CD4-positive, CD25-positive, alpha-beta regulatory T cell (primary cell): ENCODE measurements at regions not wholly inside any gene's neighbourhood (a gene's known extent, or its start where the extent isn't known, plus 50 kb on each side); places are given as distances from the start of the nearest gene placed in this dataset.

ENCODE experiments used
- ATAC-seq, 2 donors: fragments of 150-1000 bp; cut with Tn5 transposase; one replicate each; pipeline ENCODE4 v1.10.0; 2021; ENCODE audit warnings: low read depth in 2 of 2, moderate number of reproducible peaks in 2 of 2, moderate library complexity in 1 of 2
- DNase-seq, 3 donors: peaks; one replicate each; pipeline versions ENCODE4 v3.0.0 to v3.0.0-alpha.2; 2012 to 2022; ENCODE audit warnings: mixed read lengths in 1 of 3
- H3K27ac ChIP-seq: one replicate; pipeline ENCODE4 v1.7.0; 2013; ENCODE audit warnings: mild to moderate bottlenecking, low read length; ENCODE audit not compliant: insufficient read depth, poor library complexity, severe bottlenecking
- H3K27me3 ChIP-seq: one replicate; pipeline ENCODE4 v1.7.0; 2013; ENCODE audit warnings: low read length; ENCODE audit not compliant: control insufficient read depth, insufficient read depth
- H3K36me3 ChIP-seq: one replicate; pipeline ENCODE4 v1.7.0; 2013; ENCODE audit warnings: mild to moderate bottlenecking, low read length, moderate library complexity; ENCODE audit not compliant: control insufficient read depth, insufficient read depth
- H3K4me1 ChIP-seq: 2 replicates; pipeline ENCODE4 v1.7.0; 2013; ENCODE audit warnings: mild to moderate bottlenecking, low read length; ENCODE audit not compliant: insufficient read depth, control insufficient read depth, poor library complexity, severe bottlenecking
- H3K4me3 ChIP-seq: one replicate; pipeline ENCODE4 v1.7.0; 2013; ENCODE audit warnings: low read depth, mild to moderate bottlenecking, low read length, moderate library complexity
- H3K9me3 ChIP-seq, 2 experiments: 1 replicate in 1 of 2; 2 replicates in 1 of 2; pipeline ENCODE4 v1.7.0; 2013; ENCODE audit warnings: low read length in 2 of 2, mild to moderate bottlenecking in 1 of 2, moderate library complexity in 1 of 2; ENCODE audit not compliant: control insufficient read depth in 2 of 2
- H3K27ac Mint-ChIP-seq, 3 donors: one replicate each; pipeline ENCODE4 v1.8.0; 2020 to 2022; ENCODE audit warnings: mild to moderate bottlenecking in 3 of 3, mixed read lengths in 3 of 3, moderate library complexity in 2 of 3
- H3K27me3 Mint-ChIP-seq: one replicate; pipeline ENCODE4 v1.8.0; 2022; ENCODE audit warnings: mild to moderate bottlenecking, mixed read lengths
- H3K36me3 Mint-ChIP-seq: one replicate; pipeline ENCODE4 v1.8.0; 2020; ENCODE audit warnings: mixed read lengths
- H3K4me1 Mint-ChIP-seq, 4 donors: one replicate each; pipeline ENCODE4 v1.8.0; 2020 to 2022; ENCODE audit warnings: mixed read lengths in 4 of 4, mild to moderate bottlenecking in 1 of 4
- H3K4me3 Mint-ChIP-seq, 4 donors: one replicate each; pipeline ENCODE4 v1.8.0; 2020 to 2022; ENCODE audit warnings: mild to moderate bottlenecking in 4 of 4, mixed read lengths in 4 of 4, moderate library complexity in 3 of 4
- H3K9me3 Mint-ChIP-seq, 7 donors: one replicate each; pipeline ENCODE4 v1.8.0; 2020 to 2022; ENCODE audit warnings: mixed read lengths in 7 of 7, mild to moderate bottlenecking in 3 of 7, moderate library complexity in 2 of 7

DNA sequence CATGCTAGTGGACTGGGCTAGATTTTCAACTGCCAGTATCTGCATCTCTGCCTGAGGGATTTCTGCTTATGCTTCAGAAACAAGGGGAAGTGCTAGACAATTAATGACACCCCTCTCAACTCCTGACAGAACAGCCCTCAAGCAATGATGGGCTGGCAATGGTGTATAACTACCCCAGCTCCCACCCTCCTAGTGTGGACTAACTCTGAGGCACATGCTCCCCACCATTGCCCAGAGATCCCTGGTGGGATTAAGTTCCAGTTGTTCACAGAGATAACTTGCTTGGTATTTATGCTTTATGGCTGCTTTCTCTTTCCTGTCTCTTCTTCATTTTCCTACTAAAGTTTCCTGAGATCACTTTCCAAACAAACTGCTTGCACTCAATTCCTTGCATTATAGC lies 113.5 kb downstream of the RPS24 start:
- no peak overlapping the region for H3K27ac Mint-ChIP-seq
- Histone ChIP-seq H3K4me3 (no peak overlapping the region), H3K27me3 (no peaks in the 10 kb centered on the region), H3K9me3 (no peaks in the 10 kb centered on the region), H3K4me1 (no peaks in the 10 kb centered on the region), H3K36me3 (no peaks in the 10 kb centered on the region), H3K27ac (no peak overlapping the region)
- no peak for ATAC-seq
- no peak for DNase-seq
- no peaks in the 10 kb centered on the region for H3K4me1 Mint-ChIP-seq
- H3K36me3 Mint-ChIP-seq: no peaks in the 10 kb centered on the region
- H3K9me3 Mint-ChIP-seq: peaks cover 0 to 2% (median 0%) of the 10 kb centered on the region in 7 donors
- H3K4me3 Mint-ChIP-seq: no peak overlapping the region
- no peaks in the 10 kb centered on the region for H3K27me3 Mint-ChIP-seq

DNA sequence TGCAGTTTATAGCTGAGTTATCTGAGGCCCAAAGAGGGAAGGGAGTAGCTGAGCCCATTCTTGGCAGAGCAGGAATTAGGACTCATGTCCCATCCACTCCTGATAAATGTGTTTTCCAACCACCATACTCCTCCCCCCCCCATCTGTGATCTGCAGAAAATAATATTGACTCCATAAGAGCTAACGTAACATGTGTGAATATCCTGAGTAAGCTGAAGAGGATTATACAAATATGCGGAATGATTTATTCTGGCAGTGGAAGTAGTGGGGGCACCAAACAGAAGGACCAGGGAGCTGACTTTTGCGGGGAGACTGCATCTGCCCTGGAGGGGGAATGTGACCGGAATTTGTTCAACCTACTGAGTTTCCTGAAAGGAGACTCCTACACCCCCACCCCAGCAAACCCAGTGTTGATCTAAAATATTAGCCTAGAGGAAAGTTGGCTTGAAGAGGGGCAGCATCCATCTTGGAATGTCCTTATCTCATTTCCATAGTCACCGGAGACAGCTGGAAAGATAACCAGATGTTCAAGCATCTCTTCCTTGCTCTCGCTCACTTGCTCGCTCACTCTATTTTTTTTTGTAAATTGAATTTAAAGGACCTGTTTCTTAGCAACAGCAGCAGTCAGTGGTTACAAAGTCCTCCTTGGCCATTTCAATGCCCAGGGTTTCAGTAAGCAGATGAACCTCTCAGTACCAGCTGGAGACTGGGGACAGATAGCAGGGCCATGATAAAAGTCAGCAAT lies 114.7 kb downstream of the RPS24 start:
- Histone ChIP-seq H3K27ac (no peak overlapping the region), H3K36me3 (no peaks in the 10 kb centered on the region), H3K4me1 (no peaks in the 10 kb centered on the region), H3K9me3 (no peaks in the 10 kb centered on the region), H3K4me3 (no peak overlapping the region), H3K27me3 (no peaks in the 10 kb centered on the region)
- Mint-ChIP-seq H3K36me3 (no peaks in the 10 kb centered on the region), H3K27ac (no peak overlapping the region), H3K4me3 (no peak overlapping the region), H3K9me3 (peaks cover 0 to 2% (median 0%) of the 10 kb centered on the region in 7 donors), H3K27me3 (no peaks in the 10 kb centered on the region), H3K4me1 (no peaks in the 10 kb centered on the region)
- no peak for DNase-seq
- ATAC-seq: no peak

DNA sequence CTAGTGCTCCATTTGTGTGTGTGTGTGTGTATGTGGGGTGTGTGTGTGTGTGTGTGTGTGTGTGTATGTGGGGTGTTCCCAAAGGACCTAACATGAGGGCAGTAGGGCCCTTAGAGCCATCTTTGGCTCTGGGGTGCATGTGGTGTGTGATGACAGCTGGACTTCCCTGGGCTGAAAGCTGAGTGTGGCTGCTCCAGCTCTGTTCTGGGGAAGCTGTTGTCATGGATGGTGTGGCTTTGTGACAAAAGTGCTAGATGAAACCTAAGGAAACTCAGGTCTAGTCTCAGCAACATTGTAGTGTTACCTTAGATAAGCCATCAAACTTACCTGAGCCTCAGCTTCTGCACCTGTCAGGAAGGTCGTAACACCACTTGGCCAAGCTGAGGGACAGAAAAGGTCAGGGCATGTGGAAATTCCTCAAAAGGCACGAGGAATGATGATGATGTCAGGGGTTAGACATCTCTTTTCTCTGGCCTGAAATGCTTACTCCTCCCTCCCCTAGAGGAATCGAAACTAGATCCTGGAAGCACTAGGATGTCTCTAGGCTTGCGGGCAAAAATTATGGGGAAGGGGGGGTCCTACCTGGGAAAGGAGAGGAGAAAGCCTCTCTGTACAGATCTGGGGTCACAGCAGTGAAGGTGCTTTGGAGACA lies 115.4 kb downstream of the RPS24 start:
- no peaks in the 10 kb centered on the region for H3K4me1 ChIP-seq
- Mint-ChIP-seq H3K9me3 (peaks cover 0 to 2% (median 0%) of the 10 kb centered on the region in 7 donors), H3K4me3 (no peak overlapping the region), H3K4me1 (no peaks in the 10 kb centered on the region), H3K36me3 (no peaks in the 10 kb centered on the region), H3K27me3 (no peaks in the 10 kb centered on the region), H3K27ac (no peak overlapping the region)
- H3K4me3 ChIP-seq: no peak overlapping the region
- ATAC-seq: no peak
- H3K27me3 ChIP-seq: no peaks in the 10 kb centered on the region
- no peak overlapping the region for H3K27ac ChIP-seq
- no peaks in the 10 kb centered on the region for H3K36me3 ChIP-seq
- H3K9me3 ChIP-seq: no peaks in the 10 kb centered on the region
- no peak for DNase-seq

DNA sequence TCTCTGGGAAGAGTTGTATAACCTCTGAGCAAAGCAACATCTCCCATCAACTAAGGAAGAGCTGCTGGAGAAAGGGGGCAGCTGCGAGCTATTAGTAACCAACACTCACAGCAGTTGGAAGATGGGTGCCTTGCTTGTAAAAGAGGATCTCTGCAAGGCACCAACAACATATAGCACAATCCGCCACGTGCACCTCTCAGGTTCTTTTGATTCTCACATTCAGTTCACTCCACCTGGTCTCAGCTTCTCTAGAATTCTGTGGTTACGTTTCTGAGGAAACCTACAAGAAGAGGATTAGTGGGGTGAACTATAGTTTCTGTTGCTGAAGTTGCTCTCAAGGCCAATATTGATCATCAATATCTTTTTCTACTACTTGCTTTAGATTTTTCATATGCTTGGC lies 117.1 kb downstream of the RPS24 start:
- H3K36me3 ChIP-seq: no peaks in the 10 kb centered on the region
- Mint-ChIP-seq H3K9me3 (no peaks in the 10 kb centered on the region), H3K27ac (no peak overlapping the region), H3K4me1 (no peaks in the 10 kb centered on the region), H3K4me3 (no peak overlapping the region), H3K27me3 (no peaks in the 10 kb centered on the region), H3K36me3 (no peaks in the 10 kb centered on the region)
- H3K27me3 ChIP-seq: no peaks in the 10 kb centered on the region
- no peaks in the 10 kb centered on the region for H3K4me1 ChIP-seq
- DNase-seq: no peak
- H3K9me3 ChIP-seq: no peaks in the 10 kb centered on the region
- no peak overlapping the region for H3K4me3 ChIP-seq
- ATAC-seq: no peak
- H3K27ac ChIP-seq: no peak overlapping the region

DNA sequence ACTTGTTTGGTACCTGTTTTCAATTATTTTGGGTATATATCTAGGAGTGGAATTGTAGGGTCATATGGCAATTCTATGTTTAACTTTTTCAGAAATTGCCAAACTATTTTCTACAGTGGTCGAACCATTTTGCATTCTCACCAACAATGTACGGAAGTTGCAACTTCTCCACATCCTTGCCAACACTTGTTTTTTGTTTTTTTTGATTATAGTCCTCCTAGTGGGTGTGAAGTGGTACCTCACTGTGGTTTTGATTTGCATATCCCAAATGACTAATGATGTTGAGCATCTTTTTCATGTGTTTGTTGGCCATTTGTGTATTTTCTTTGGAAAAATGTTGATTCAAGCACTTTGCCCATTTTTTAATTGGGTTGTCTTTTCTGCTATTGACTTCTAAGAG lies 122.1 kb downstream of the RPS24 start:
- H3K9me3 ChIP-seq: no peaks in the 10 kb centered on the region
- Mint-ChIP-seq H3K27ac (no peak overlapping the region), H3K9me3 (no peaks in the 10 kb centered on the region), H3K36me3 (no peaks in the 10 kb centered on the region), H3K4me3 (no peak overlapping the region), H3K27me3 (no peaks in the 10 kb centered on the region), H3K4me1 (no peaks in the 10 kb centered on the region)
- no peaks in the 10 kb centered on the region for H3K36me3 ChIP-seq
- ATAC-seq (no peak), DNase-seq (no peak)
- no peaks in the 10 kb centered on the region for H3K27me3 ChIP-seq
- no peaks in the 10 kb centered on the region for H3K4me1 ChIP-seq
- no peak overlapping the region for H3K4me3 ChIP-seq
- H3K27ac ChIP-seq: no peak overlapping the region

DNA sequence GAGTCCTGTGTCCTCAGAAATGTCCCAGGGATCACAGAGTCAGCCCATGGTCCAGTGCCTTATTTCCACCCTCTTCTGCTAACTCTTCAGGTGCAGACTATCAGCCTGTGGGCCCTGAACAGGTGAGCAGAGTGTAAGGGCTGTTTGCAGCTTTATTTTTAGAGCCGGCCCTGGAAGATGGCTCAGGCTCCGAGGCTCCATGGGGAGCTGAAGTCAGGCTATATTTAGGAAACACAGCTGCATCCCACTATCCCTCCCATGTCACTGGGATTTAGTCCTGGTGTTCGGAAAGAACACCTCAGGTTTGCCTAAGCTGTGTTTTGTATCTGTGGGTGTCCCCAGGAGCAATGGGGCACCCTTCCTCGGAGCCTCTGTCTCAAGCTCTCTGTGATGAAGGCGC lies 126.9 kb downstream of the RPS24 start:
- H3K27me3 Mint-ChIP-seq: peaks cover 6% of the 10 kb centered on the region
- H3K36me3 Mint-ChIP-seq: no peaks in the 10 kb centered on the region
- H3K4me1 Mint-ChIP-seq: no peaks in the 10 kb centered on the region

DNA sequence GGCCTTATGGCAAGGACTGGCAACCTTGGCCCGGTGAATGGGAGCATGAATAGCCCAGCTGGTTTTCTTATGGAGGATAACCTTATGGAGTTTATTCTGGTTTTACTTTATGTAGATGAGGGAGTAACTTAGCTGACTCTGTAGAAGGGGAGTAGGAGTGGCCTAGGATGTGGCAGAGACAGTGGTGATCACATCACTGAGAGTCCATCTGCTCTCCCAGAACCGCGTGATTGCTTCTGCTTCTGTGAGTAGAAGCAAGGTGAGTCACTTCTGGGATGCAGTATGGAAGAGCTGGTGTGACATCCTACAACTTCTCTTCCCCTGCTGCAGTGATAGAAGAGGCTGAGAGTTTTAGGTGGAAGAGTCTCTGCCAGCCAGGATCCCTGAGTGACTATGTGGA lies 129.2 kb downstream of the RPS24 start:
- peaks cover 6% of the 10 kb centered on the region for H3K27me3 Mint-ChIP-seq
- Histone ChIP-seq H3K9me3 (no peaks in the 10 kb centered on the region), H3K4me1 (no peaks in the 10 kb centered on the region), H3K27ac (no peak overlapping the region), H3K4me3 (no peak overlapping the region), H3K27me3 (no peaks in the 10 kb centered on the region), H3K36me3 (no peaks in the 10 kb centered on the region)
- ATAC-seq (no peak), DNase-seq (no peak)
- H3K36me3 Mint-ChIP-seq: no peaks in the 10 kb centered on the region
- H3K4me3 Mint-ChIP-seq: no peak overlapping the region
- H3K27ac Mint-ChIP-seq: no peak overlapping the region
- H3K4me1 Mint-ChIP-seq: no peaks in the 10 kb centered on the region
- H3K9me3 Mint-ChIP-seq: peaks cover 0 to 2% (median 0%) of the 10 kb centered on the region in 7 donors

More for the DNA sequence above, 126.9 kb downstream of the RPS24 start:
- no peak overlapping the region for H3K4me3 Mint-ChIP-seq
- Histone ChIP-seq H3K4me3 (no peak overlapping the region), H3K4me1 (no peaks in the 10 kb centered on the region), H3K36me3 (no peaks in the 10 kb centered on the region), H3K9me3 (no peaks in the 10 kb centered on the region), H3K27me3 (no peaks in the 10 kb centered on the region), H3K27ac (no peak overlapping the region)
- no peak overlapping the region for H3K27ac Mint-ChIP-seq
- H3K9me3 Mint-ChIP-seq: peaks cover 0 to 2% (median 0%) of the 10 kb centered on the region in 7 donors
- DNase-seq (no peak), ATAC-seq (no peak)

DNA sequence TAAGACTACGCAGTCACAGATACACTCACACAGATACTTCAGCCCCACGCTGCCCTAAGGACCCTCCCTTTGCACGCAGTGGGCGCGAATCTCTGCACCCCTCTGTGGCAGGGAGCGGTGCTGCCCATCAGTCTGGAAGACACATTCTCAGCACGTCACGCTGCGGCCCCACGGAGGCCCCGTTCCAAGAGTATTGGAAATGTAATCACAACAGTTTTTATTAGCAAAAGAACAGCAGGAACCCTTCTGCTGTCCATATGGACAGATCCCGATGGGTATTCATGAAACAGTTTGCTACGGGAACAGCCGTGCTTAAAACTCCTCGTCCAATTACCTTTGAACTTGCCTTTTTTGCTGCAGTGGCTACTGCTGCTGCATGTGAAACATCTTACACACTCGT lies 131.0 kb downstream of the RPS24 start:
- Mint-ChIP-seq H3K9me3 (peaks cover 0 to 2% (median 0%) of the 10 kb centered on the region in 7 donors), H3K4me1 (no peaks in the 10 kb centered on the region), H3K27me3 (peaks cover 6% of the 10 kb centered on the region), H3K4me3 (no peak overlapping the region), H3K27ac (no peak overlapping the region), H3K36me3 (no peaks in the 10 kb centered on the region)
- DNase-seq: no peak
- Histone ChIP-seq H3K36me3 (no peaks in the 10 kb centered on the region), H3K4me1 (no peaks in the 10 kb centered on the region), H3K4me3 (no peak overlapping the region), H3K9me3 (no peaks in the 10 kb centered on the region), H3K27ac (no peak overlapping the region), H3K27me3 (no peaks in the 10 kb centered on the region)
- ATAC-seq: no peak
